Endothelial cell of umbilical vein (primary cell): ENCODE measurements at regions not wholly inside any gene's neighbourhood (a gene's known extent, or its start where the extent isn't known, plus 50 kb on each side); places are given as distances from the start of the nearest gene placed in this dataset.

Source experiments
- BruUV-seq: library from RNA; stranded (reverse); fragments of 400-500 nt; replicated peaks from 2 replicates; lab custom pipeline; 2021; lab: Mats Ljungman, UMichigan
- CTCF ChIA-PET: fragments of 300-600, 350-600 bp; sonication (Branson Sonifier 250); formaldehyde crosslinking; loops from one replicate; lab custom pipeline; 2021; ENCODE audit warnings: antibody characterized with exemption, inconsistent platforms; lab: Charles Lee
- POLR2A ChIA-PET: fragments of 300-600, 350-600 bp; sonication (Branson Sonifier 250); formaldehyde crosslinking; loops from one replicate; lab custom pipeline; 2021; ENCODE audit warnings: antibody characterized with exemption, inconsistent platforms; lab: Charles Lee
- DNase-seq: peaks from one replicate; pipeline ENCODE4 v3.0.0-alpha.2; 2011; ENCODE audit warnings: low read depth, low spot score
- FAIRE-seq: peaks from 2 replicates; lab custom pipeline; 2011; peaks lifted over from hg19 to GRCh38; lab: Jason Lieb, UNC
- H2AFZ ChIP-seq: 2 replicates; pipeline ENCODE4 v1.6.0; 2012; ENCODE audit warnings: low read depth, low read length, control low read depth, inconsistent platforms
- H3K27ac ChIP-seq: 2 replicates; pipeline ENCODE4 v1.5.1; 2011; ENCODE audit warnings: low read depth, mild to moderate bottlenecking, control low read depth, low read length, moderate library complexity; ENCODE audit not compliant: insufficient read depth
- H3K27me3 ChIP-seq, 2 experiments: 2 replicates each; pipeline versions ENCODE4 v1.6.0 to v1.6.1; 2011; ENCODE audit warnings: low read length in 2 of 2, mixed read lengths in 1 of 2; ENCODE audit not compliant: control insufficient read depth in 2 of 2, insufficient read depth in 2 of 2
- H3K36me3 ChIP-seq, 2 experiments: 2 replicates in 1 of 2; 3 replicates in 1 of 2; pipeline ENCODE4 v1.5.1; 2011; ENCODE audit warnings: low read length in 2 of 2, mild to moderate bottlenecking in 1 of 2, moderate library complexity in 1 of 2; ENCODE audit not compliant: control insufficient read depth in 2 of 2, insufficient read depth in 2 of 2; ENCODE audit errors: extremely low read depth in 1 of 2
- H3K4me1 ChIP-seq: 3 replicates; pipeline ENCODE4 v1.5.1; 2011; ENCODE audit warnings: mild to moderate bottlenecking, low read length; ENCODE audit not compliant: control insufficient read depth, insufficient read depth; ENCODE audit errors: extremely low read depth
- H3K4me2 ChIP-seq: 2 replicates; pipeline ENCODE4 v1.6.1; 2011; ENCODE audit warnings: low read length, control low read depth, mixed read lengths; ENCODE audit not compliant: insufficient read depth
- H3K4me3 ChIP-seq, 3 experiments: fragments of 200-600 bp in 1 of 3; sonication (generic), shearing (Covaris generic) in 1 of 3; replicated peaks in 1 of 3; 2 replicates each; pipeline ENCODE4 v1.5.1; 2011 to 2016; ENCODE audit warnings: control low read depth in 3 of 3, low read length in 3 of 3, mild to moderate bottlenecking in 2 of 3, inconsistent platforms in 1 of 3, low read depth in 1 of 3, moderate library complexity in 1 of 3; ENCODE audit not compliant: insufficient read depth in 1 of 3
- H3K79me2 ChIP-seq: 2 replicates; pipeline ENCODE4 v1.6.0; 2012; ENCODE audit warnings: low read length, inconsistent platforms; ENCODE audit not compliant: control insufficient read depth, insufficient read depth
- H3K9ac ChIP-seq: replicated peaks from 2 replicates; pipeline ENCODE3; 2011; ENCODE audit warnings: low read length, control low read depth; ENCODE audit not compliant: insufficient read depth; ENCODE audit errors: extremely low read depth
- H3K9me1 ChIP-seq: replicated peaks from 3 replicates; pipeline ENCODE4 v1.6.0; 2011; ENCODE audit warnings: mild to moderate bottlenecking, low read length; ENCODE audit not compliant: control insufficient read depth, insufficient read depth; ENCODE audit errors: extremely low read depth
- H3K9me3 ChIP-seq: replicated peaks from 2 replicates; pipeline ENCODE4 v1.5.1; 2012; ENCODE audit warnings: low read length, inconsistent platforms; ENCODE audit not compliant: control insufficient read depth, insufficient read depth
- H4K20me1 ChIP-seq: replicated peaks from 2 replicates; pipeline ENCODE3; 2011; ENCODE audit warnings: mild to moderate bottlenecking, low read length; ENCODE audit not compliant: control insufficient read depth, insufficient read depth; ENCODE audit errors: extremely low read depth
- CTCF ChIP-seq, 2 donors: IDR thresholded peaks; 1 replicate in 1 of 2; 2 replicates in 1 of 2; pipeline ENCODE4 v1.5.1; 2011; ENCODE audit warnings: low read length in 2 of 2, mild to moderate bottlenecking in 2 of 2, moderate library complexity in 2 of 2, control low read depth in 1 of 2, inconsistent platforms in 1 of 2, low read depth in 1 of 2; ENCODE audit not compliant: insufficient read depth in 1 of 2; ENCODE audit errors: extremely low read depth in 1 of 2
- EZH2 ChIP-seq: IDR thresholded peaks from 2 replicates; pipeline ENCODE4 v1.6.1; 2012; ENCODE audit warnings: borderline replicate concordance, low read depth, mild to moderate bottlenecking, moderate library complexity, low read length, inconsistent platforms; ENCODE audit not compliant: severe bottlenecking
- FOS ChIP-seq: IDR thresholded peaks from 2 replicates; pipeline ENCODE4 v1.6.1; 2011; ENCODE audit warnings: mild to moderate bottlenecking, low read length, moderate library complexity, borderline replicate concordance; ENCODE audit not compliant: insufficient read depth
- GATA2 ChIP-seq: IDR thresholded peaks from 2 replicates; pipeline ENCODE4 v1.7.0; 2011; ENCODE audit warnings: low read depth, mild to moderate bottlenecking, moderate library complexity, mixed read lengths, low read length; ENCODE audit not compliant: insufficient read length, insufficient read depth
- JUN ChIP-seq: IDR thresholded peaks from 2 replicates; pipeline ENCODE4 v1.6.1; 2011; ENCODE audit warnings: borderline replicate concordance, low read depth; ENCODE audit not compliant: insufficient read length, insufficient read depth
- MAX ChIP-seq: IDR thresholded peaks from 2 replicates; pipeline ENCODE4 v1.6.1; 2011; ENCODE audit not compliant: insufficient read depth, insufficient read length
- MYC ChIP-seq: IDR thresholded peaks from one replicate; pipeline ENCODE4 v1.6.1; 2011; ENCODE audit warnings: mild to moderate bottlenecking, low read depth, low read length
- POLR2A ChIP-seq: IDR thresholded peaks from 2 replicates; pipeline ENCODE4 v1.6.1; 2012; ENCODE audit warnings: low read depth, mild to moderate bottlenecking, control low read depth, low read length
- POLR2AphosphoS5 ChIP-seq: IDR thresholded peaks from 2 replicates; pipeline ENCODE4 v1.6.1; 2012; ENCODE audit warnings: low read depth, mild to moderate bottlenecking, control low read depth, low read length, moderate library complexity; ENCODE audit not compliant: insufficient read depth
- dilution Hi-C: fragments of 300-500 bp; cut with MboI; formaldehyde crosslinking; loops from one replicate; pipeline ENCODE4 v1.15.0; 2019; ENCODE audit warnings: low sequenced_read_pairs; ENCODE audit not compliant: extremely low pct_ligation_motif_present
- intact Hi-C: fragments of 100-400 bp; cut with micrococcal nuclease; formaldehyde crosslinking; loops from one replicate; pipeline ENCODE4 v1.10.0; 2022

GRCh38 chr5:84573017-84573712, 188.5 kb upstream of the EDIL3 start:
- BruUV-seq: no TSS peak
- ChIA-PET POLR2A (no interaction called here), CTCF (no interaction called here)
- no peak for TF ChIP-seq FOS
- TF ChIP-seq GATA2: no peak
- TF ChIP-seq POLR2A: no peak
- no peak for TF ChIP-seq MYC
- no peak for TF ChIP-seq EZH2
- no peak for TF ChIP-seq MAX
- TF ChIP-seq CTCF (IDR thresholded peaks at IDR 0.05; ENCODE audit: extremely low read depth in 1 of 2, insufficient read depth in 1 of 2, low read depth in 1 of 2, low read length in 2 of 2): no peak
- TF ChIP-seq JUN: no peak
- TF ChIP-seq POLR2AphosphoS5: no peak
- H3K27ac ChIP-seq: no peak overlapping the region
- no peaks in the 10 kb centered on the region for H3K27me3 ChIP-seq
- FAIRE-seq: no peak
- H3K9me1 ChIP-seq: no peaks in the 10 kb centered on the region
- no peaks in the 10 kb centered on the region for H3K79me2 ChIP-seq
- H2AFZ ChIP-seq: no peak overlapping the region
- dilution Hi-C loops (no loop called here), intact Hi-C loops (no loop called here)
- no peaks in the 10 kb centered on the region for H3K4me1 ChIP-seq
- no peaks in the 10 kb centered on the region for H4K20me1 ChIP-seq
- DNase-seq: no peak
- H3K9ac ChIP-seq: no peak overlapping the region
- H3K4me3 ChIP-seq: no peak overlapping the region
- no peak overlapping the region for H3K4me2 ChIP-seq
- no peaks in the 10 kb centered on the region for H3K36me3 ChIP-seq
- no peaks in the 10 kb centered on the region for H3K9me3 ChIP-seq
